Chondrocyte (in vitro differentiated cells): ENCODE measurements at regions not wholly inside any gene's neighbourhood (a gene's known extent, or its start where the extent isn't known, plus 50 kb on each side); places are given as distances from the start of the nearest gene placed in this dataset.

Experiments used
- DNase-seq: peaks from one replicate; pipeline ENCODE4 v3.0.0; 2021; ENCODE audit warnings: mixed read lengths, low spot score
- H3K27ac Mint-ChIP-seq: one replicate; pipeline ENCODE4 v1.8.0; 2021; ENCODE audit warnings: mild to moderate bottlenecking, moderate library complexity, mixed read lengths; ENCODE audit not compliant: unreplicated experiment
- H3K27me3 Mint-ChIP-seq: 2 replicates; pipeline ENCODE4 v1.8.0; 2021; ENCODE audit warnings: low read depth, mixed read lengths
- H3K36me3 Mint-ChIP-seq: 2 replicates; pipeline ENCODE4 v1.8.0; 2021; ENCODE audit warnings: low read depth, mixed read lengths
- H3K4me1 Mint-ChIP-seq: 2 replicates; pipeline ENCODE4 v1.8.0; 2021; ENCODE audit warnings: low read depth, mild to moderate bottlenecking, mixed read lengths
- H3K4me3 Mint-ChIP-seq: one replicate; pipeline ENCODE4 v1.8.0; 2021; ENCODE audit warnings: mild to moderate bottlenecking, moderate library complexity, mixed read lengths; ENCODE audit not compliant: unreplicated experiment
- H3K9me3 Mint-ChIP-seq: 2 replicates; pipeline ENCODE4 v1.8.0; 2021; ENCODE audit warnings: low read depth, mixed read lengths
- CTCF ChIP-seq: fragments of 200-600 bp; sonication (generic); IDR thresholded peaks from 2 replicates; pipeline ENCODE4 v1.5.0; 2021; ENCODE audit warnings: antibody characterized with exemption, mild to moderate bottlenecking, moderate library complexity

GRCh38 chr22:47539374-47539773 lies 776.9 kb downstream of the TBC1D22A start:
- no peaks in the 10 kb centered on the region for H3K36me3 Mint-ChIP-seq
- no peak for TF ChIP-seq CTCF
- no peaks in the 10 kb centered on the region for H3K27me3 Mint-ChIP-seq
- no peak for DNase-seq
- no peaks in the 10 kb centered on the region for H3K4me1 Mint-ChIP-seq
- no peak overlapping the region for H3K27ac Mint-ChIP-seq
- no peak overlapping the region for H3K4me3 Mint-ChIP-seq
- peaks cover 32% of the 10 kb centered on the region for H3K9me3 Mint-ChIP-seq

GRCh38 chr22:47535681-47536080 lies 773.2 kb downstream of the TBC1D22A start:
- no peak for TF ChIP-seq CTCF
- H3K27ac Mint-ChIP-seq: no peak overlapping the region
- no peak overlapping the region for H3K4me3 Mint-ChIP-seq
- no peaks in the 10 kb centered on the region for H3K36me3 Mint-ChIP-seq
- no peaks in the 10 kb centered on the region for H3K4me1 Mint-ChIP-seq
- peaks cover 27% of the 10 kb centered on the region for H3K9me3 Mint-ChIP-seq
- H3K27me3 Mint-ChIP-seq: no peaks in the 10 kb centered on the region
- DNase-seq: no peak

GRCh38 chr22:47534804-47535410 lies 772.5 kb downstream of the TBC1D22A start:
- no peak for TF ChIP-seq CTCF
- peaks cover 27% of the 10 kb centered on the region for H3K9me3 Mint-ChIP-seq

GRCh38 chr22:47533961-47534803 lies 771.7 kb downstream of the TBC1D22A start:
- no peak for TF ChIP-seq CTCF
- Mint-ChIP-seq H3K36me3 (no peaks in the 10 kb centered on the region), H3K4me3 (no peak overlapping the region), H3K4me1 (no peaks in the 10 kb centered on the region), H3K27ac (no peak overlapping the region), H3K27me3 (no peaks in the 10 kb centered on the region), H3K9me3 (peaks cover 24% of the 10 kb centered on the region)
- DNase-seq: no peak

More at GRCh38 chr22:47534804-47535410, 772.5 kb downstream of the TBC1D22A start:
- no peaks in the 10 kb centered on the region for H3K4me1 Mint-ChIP-seq
- H3K4me3 Mint-ChIP-seq: no peak overlapping the region
- H3K27ac Mint-ChIP-seq: no peak overlapping the region
- DNase-seq: no peak
- H3K36me3 Mint-ChIP-seq: no peaks in the 10 kb centered on the region
- H3K27me3 Mint-ChIP-seq: no peaks in the 10 kb centered on the region

GRCh38 chr22:47517062-47517461 lies 754.6 kb downstream of the TBC1D22A start:
- no peaks in the 10 kb centered on the region for H3K4me1 Mint-ChIP-seq
- no peak overlapping the region for H3K27ac Mint-ChIP-seq
- no peaks in the 10 kb centered on the region for H3K36me3 Mint-ChIP-seq
- no peaks in the 10 kb centered on the region for H3K27me3 Mint-ChIP-seq
- DNase-seq: no peak
- peaks cover 9% of the 10 kb centered on the region for H3K9me3 Mint-ChIP-seq
- no peak overlapping the region for H3K4me3 Mint-ChIP-seq
- no peak for TF ChIP-seq CTCF
